IMR-90 (cell line): ENCODE measurements at regions not wholly inside any gene's neighbourhood (a gene's known extent, or its start where the extent isn't known, plus 50 kb on each side); places are given as distances from the start of the nearest gene placed in this dataset.

ENCODE experiments used
- ATAC-seq: fragments of 200-7000 bp; cut with Tn5 transposase; 2 replicates; pipeline ENCODE4 v1.9.1; 2020; ENCODE audit warnings: low read depth, mild to moderate bottlenecking, moderate library complexity
- BruUV-seq: library from RNA; stranded (reverse); fragments of 400-500 nt; replicated peaks from 2 replicates; lab custom pipeline; 2021; lab: Mats Ljungman, UMichigan
- CTCF ChIA-PET: fragments of 300-600 bp; formaldehyde crosslinking; extraction: SDS; loops from one replicate; lab custom pipeline; 2021; ENCODE audit warnings: antibody characterized with exemption; lab: Yijun Ruan, JAX
- POLR2A ChIA-PET: fragments of 300-600 bp; sonication (Branson Sonifier 250); formaldehyde crosslinking; loops from one replicate; lab custom pipeline; 2022; ENCODE audit warnings: antibody characterized with exemption; ENCODE audit not compliant: unreplicated experiment; lab: Charles Lee
- DNase-seq: peaks from one replicate; pipeline ENCODE4 v3.0.0; 2013
- H2AFZ ChIP-seq: replicated peaks from 2 replicates; pipeline ENCODE3; 2013; ENCODE audit warnings: low read length, mild to moderate bottlenecking; ENCODE audit not compliant: poor library complexity
- H2AK5ac ChIP-seq: 2 replicates; pipeline ENCODE4 v1.6.1; 2013; ENCODE audit warnings: low read depth, low read length, inconsistent platforms
- H2AK9ac ChIP-seq: replicated peaks from 2 replicates; pipeline ENCODE3; 2013; ENCODE audit warnings: mild to moderate bottlenecking, low read depth, low read length, moderate library complexity; ENCODE audit not compliant: poor library complexity
- H2BK120ac ChIP-seq: 2 replicates; pipeline ENCODE4 v1.6.1; 2013; ENCODE audit warnings: low read depth, low read length, inconsistent platforms
- H2BK15ac ChIP-seq: 3 replicates; pipeline ENCODE4 v1.6.1; 2013; ENCODE audit warnings: low read depth, low read length, inconsistent platforms
- H2BK20ac ChIP-seq: 2 replicates; pipeline ENCODE4 v1.6.1; 2013; ENCODE audit warnings: low read depth, mild to moderate bottlenecking, inconsistent platforms, low read length, moderate library complexity
- H2BK5ac ChIP-seq: 2 replicates; pipeline ENCODE4 v1.6.1; 2013; ENCODE audit warnings: mild to moderate bottlenecking, low read depth, low read length, inconsistent platforms; ENCODE audit not compliant: poor library complexity, severe bottlenecking
- H3K14ac ChIP-seq: replicated peaks from 2 replicates; pipeline ENCODE4 v1.6.1; 2013; ENCODE audit warnings: low read depth, low read length, inconsistent platforms
- H3K18ac ChIP-seq: 2 replicates; pipeline ENCODE4 v1.6.1; 2013; ENCODE audit warnings: low read depth, low read length, control low read depth
- H3K23ac ChIP-seq: 2 replicates; pipeline ENCODE4 v1.6.1; 2013; ENCODE audit warnings: low read depth, low read length, inconsistent platforms
- H3K27ac ChIP-seq: 2 replicates; pipeline ENCODE4 v1.5.1; 2013; ENCODE audit warnings: mild to moderate bottlenecking, control low read depth, low read length; ENCODE audit not compliant: insufficient read depth
- H3K27me3 ChIP-seq: 2 replicates; pipeline ENCODE4 v1.6.1; 2013; ENCODE audit warnings: low read length; ENCODE audit not compliant: control insufficient read depth, insufficient read depth
- H3K36me3 ChIP-seq: 2 replicates; pipeline ENCODE4 v1.6.1; 2013; ENCODE audit warnings: low read length, mixed read lengths; ENCODE audit not compliant: control insufficient read depth, insufficient read depth
- H3K4ac ChIP-seq: 2 replicates; pipeline ENCODE4 v1.6.1; 2013; ENCODE audit warnings: low read depth, low read length, inconsistent platforms
- H3K4me1 ChIP-seq: 2 replicates; pipeline ENCODE4 v1.6.1; 2013; ENCODE audit warnings: low read length, mixed read lengths; ENCODE audit not compliant: control insufficient read depth, insufficient read depth
- H3K4me2 ChIP-seq: 2 replicates; pipeline ENCODE4 v1.6.1; 2013; ENCODE audit warnings: low read depth, mild to moderate bottlenecking, control low read depth, low read length, moderate library complexity
- H3K4me3 ChIP-seq: 2 replicates; pipeline ENCODE4 v1.5.1; 2013; ENCODE audit warnings: low read depth, mild to moderate bottlenecking, control low read depth, low read length, moderate library complexity; ENCODE audit not compliant: insufficient read depth
- H3K56ac ChIP-seq: 2 replicates; pipeline ENCODE4 v1.6.1; 2013; ENCODE audit warnings: low read length, inconsistent platforms; ENCODE audit not compliant: insufficient read depth; ENCODE audit errors: extremely low read depth
- H3K79me1 ChIP-seq, 2 experiments: 2 replicates each; pipeline ENCODE4 v1.6.1; 2013; ENCODE audit warnings: low read length in 2 of 2, inconsistent platforms in 1 of 2, low read depth in 1 of 2
- H3K9ac ChIP-seq: 2 replicates; pipeline ENCODE4 v1.6.1; 2013; ENCODE audit warnings: low read depth, low read length, control low read depth
- H3K9me1 ChIP-seq: 2 replicates; pipeline ENCODE4 v1.6.1; 2013; ENCODE audit warnings: low read length, inconsistent platforms; ENCODE audit not compliant: insufficient read depth
- H3K9me3 ChIP-seq: 2 replicates; pipeline ENCODE4 v1.6.1; 2013; ENCODE audit warnings: low read length; ENCODE audit not compliant: control insufficient read depth, insufficient read depth
- H4K20me1 ChIP-seq: 2 replicates; pipeline ENCODE4 v1.6.1; 2013; ENCODE audit warnings: low read length, inconsistent platforms; ENCODE audit not compliant: insufficient read depth
- H4K5ac ChIP-seq: 2 replicates; pipeline ENCODE4 v1.6.1; 2013; ENCODE audit warnings: mild to moderate bottlenecking, low read depth, low read length, control low read depth
- H4K8ac ChIP-seq, 2 experiments: 2 replicates each; pipeline ENCODE4 v1.6.1; 2013; ENCODE audit warnings: low read depth in 2 of 2, low read length in 2 of 2, control low read depth in 1 of 2, inconsistent platforms in 1 of 2
- H4K91ac ChIP-seq: 2 replicates; pipeline ENCODE4 v1.6.1; 2013; ENCODE audit warnings: low read depth, low read length, inconsistent platforms; ENCODE audit not compliant: insufficient read depth
- BHLHE40 ChIP-seq: fragments of 150-350 bp; IDR thresholded peaks from 2 replicates; pipeline ENCODE4 v1.6.1; 2016; ENCODE audit warnings: mild to moderate bottlenecking, low read depth, low read length
- CEBPB ChIP-seq: IDR thresholded peaks from 2 replicates; pipeline ENCODE4 v1.6.1; 2012; ENCODE audit warnings: low read depth, low read length, improper control_type of control experiment
- CHD1 ChIP-seq: IDR thresholded peaks from 2 replicates; pipeline ENCODE4 v1.6.1; 2012; ENCODE audit warnings: low read depth, low read length, improper control_type of control experiment
- CTCF ChIP-seq: conservative IDR thresholded peaks from 2 replicates; pipeline ENCODE4 v1.5.1; 2012; ENCODE audit warnings: mild to moderate bottlenecking, low read depth, low read length, improper control_type of control experiment
- ELK1 ChIP-seq: fragments of 150-350 bp; IDR thresholded peaks from 2 replicates; pipeline ENCODE4 v1.6.1; 2016; ENCODE audit warnings: low read depth, mild to moderate bottlenecking, low read length, moderate library complexity, borderline replicate concordance
- FOS ChIP-seq: fragments of 150-350 bp; IDR thresholded peaks from 2 replicates; pipeline ENCODE4 v1.6.1; 2016; ENCODE audit warnings: low read depth, low read length
- MAFK ChIP-seq: IDR thresholded peaks from 2 replicates; pipeline ENCODE4 v1.6.1; 2012; ENCODE audit warnings: low read depth, low read length, improper control_type of control experiment
- MAZ ChIP-seq: IDR thresholded peaks from 2 replicates; pipeline ENCODE4 v1.6.1; 2012; ENCODE audit warnings: low read depth, mild to moderate bottlenecking, low read length, improper control_type of control experiment, moderate library complexity, borderline replicate concordance
- NFE2L2 ChIP-seq: fragments of 150-350 bp; IDR thresholded peaks from 2 replicates; pipeline ENCODE4 v1.6.1; 2016; ENCODE audit warnings: low read depth, mild to moderate bottlenecking, low read length
- POLR2A ChIP-seq: IDR thresholded peaks from 2 replicates; pipeline ENCODE4 v1.6.1; 2012; ENCODE audit warnings: mild to moderate bottlenecking, low read depth, low read length
- RAD21 ChIP-seq: IDR thresholded peaks from 2 replicates; pipeline ENCODE4 v1.6.1; 2012; ENCODE audit warnings: low read length, improper control_type of control experiment
- RCOR1 ChIP-seq: IDR thresholded peaks from 2 replicates; pipeline ENCODE4 v1.6.1; 2012; ENCODE audit warnings: mild to moderate bottlenecking, low read length, improper control_type of control experiment; ENCODE audit not compliant: insufficient replicate concordance
- RFX5 ChIP-seq: IDR thresholded peaks from 2 replicates; pipeline ENCODE4 v1.8.0; 2012; ENCODE audit warnings: low read depth, mild to moderate bottlenecking, low read length, moderate library complexity
- SMC3 ChIP-seq: fragments of 150-350 bp; IDR thresholded peaks from 2 replicates; pipeline ENCODE4 v1.6.1; 2016; ENCODE audit warnings: low read depth, mild to moderate bottlenecking, antibody characterized with exemption, low read length, moderate library complexity
- USF2 ChIP-seq: fragments of 150-350 bp; IDR thresholded peaks from 2 replicates; pipeline ENCODE4 v1.6.1; 2017; ENCODE audit warnings: mild to moderate bottlenecking, antibody characterized with exemption, low read length, low read depth
- WGBS, 2 experiments: methylation state at CpG; one replicate each; pipeline versions ENCODE4 v1.1.5 to v1.1.7; 2013; ENCODE audit warnings: missing lambda C conversion rate in 2 of 2; ENCODE audit not compliant: insufficient read length in 1 of 2; ENCODE audit errors: extremely low coverage in 2 of 2; 5-methylcytosine and 5-hydroxymethylcytosine counted together
- dilution Hi-C: fragments of 300-500 bp; cut with HindIII; formaldehyde crosslinking; loops from one replicate; pipeline ENCODE4 v1.14.3; 2018; ENCODE audit warnings: low sequenced_read_pairs; ENCODE audit not compliant: unreplicated experiment
- in situ Hi-C: fragments of 300-500 bp; cut with MboI; formaldehyde crosslinking; loops from 3 replicates; pipeline ENCODE4 v1.14.3; 2019; ENCODE audit warnings: low sequenced_read_pairs, inconsistent platforms, mixed read lengths
- intact Hi-C: fragments of 100-400 bp; cut with micrococcal nuclease; formaldehyde crosslinking; loops from 2 replicates; pipeline ENCODE4 v1.10.0; 2022

GRCh38 chr5:167255926-167256325 lies 1035.5 kb upstream of the WWC1 start:
- no peak for DNase-seq
- Histone ChIP-seq H3K4ac (no peak overlapping the region), H3K4me2 (no peak overlapping the region), H4K20me1 (no peaks in the 10 kb centered on the region), H3K27ac (no peak overlapping the region), H2AK5ac (no peak overlapping the region), H3K14ac (no peak overlapping the region), H2AFZ (no peak overlapping the region), H3K27me3 (no peaks in the 10 kb centered on the region), H4K5ac (no peak overlapping the region), H2BK5ac (no peak overlapping the region), H3K9ac (no peak overlapping the region), H2AK9ac (no peak overlapping the region), H3K56ac (no peak overlapping the region), H2BK20ac (no peak overlapping the region), H3K4me3 (no peak overlapping the region), H3K18ac (no peak overlapping the region), H2BK15ac (no peak overlapping the region), H4K8ac (no peak overlapping the region), H3K36me3 (no peaks in the 10 kb centered on the region), H3K9me3 (no peaks in the 10 kb centered on the region), H4K91ac (no peak overlapping the region), H3K9me1 (no peaks in the 10 kb centered on the region), H3K23ac (no peak overlapping the region), H3K79me1 (no peaks in the 10 kb centered on the region), H2BK120ac (no peak overlapping the region), H3K4me1 (no peaks in the 10 kb centered on the region)
- TF ChIP-seq NFE2L2 (no peak), RCOR1 (no peak), ELK1 (no peak), BHLHE40 (no peak), MAZ (no peak), FOS (no peak), SMC3 (no peak), RAD21 (no peak), POLR2A (no peak), RFX5 (no peak), CTCF (no peak), CEBPB (no peak), MAFK (no peak), USF2 (no peak), CHD1 (no peak)
- ChIA-PET CTCF (no interaction called here), POLR2A (no interaction called here)
- WGBS, 2 experiments: no CpG with 5 or more reads among the region's 2 CpGs
- in situ Hi-C loops (no loop called here), dilution Hi-C loops (no loop called here), intact Hi-C loops (no loop called here)
- no TSS peak for BruUV-seq
- no peak for ATAC-seq
